IPS DF 4.7 (cell line): ENCODE measurements at regions not wholly inside any gene's neighbourhood (a gene's known extent, or its start where the extent isn't known, plus 50 kb on each side); places are given as distances from the start of the nearest gene placed in this dataset.

Source experiments
- DNase-seq: peaks from one replicate; pipeline ENCODE4 v3.0.0-alpha.2; 2013; ENCODE audit warnings: low spot score; ENCODE audit errors: extremely low read depth

GRCh38 chr4:126291886-126292285 lies 977.1 kb downstream of the FAT4 start:
- DNase-seq: no peak

GRCh38 chr4:126298271-126298670 lies 983.5 kb downstream of the FAT4 start:
- DNase-seq: no peak

- no peak for DNase-seq
Observed at GRCh38 chr4:126306152-126306869, 991.6 kb downstream of the FAT4 start.

GRCh38 chr4:126318376-126318775 lies 1003.6 kb downstream of the FAT4 start:
- DNase-seq: no peak

- no peak for DNase-seq
Observed at GRCh38 chr4:126328914-126329313, 1014.2 kb downstream of the FAT4 start.

GRCh38 chr4:126338548-126338947 lies 1023.8 kb downstream of the FAT4 start:
- no peak for DNase-seq

GRCh38 chr4:126341927-126342326 lies 1027.2 kb downstream of the FAT4 start:
- no peak for DNase-seq

- no peak for DNase-seq
Observed at GRCh38 chr4:126344472-126344871, 1029.7 kb downstream of the FAT4 start.

GRCh38 chr4:126346654-126347053 lies 1031.9 kb downstream of the FAT4 start:
- no peak for DNase-seq

GRCh38 chr4:126354784-126355183 lies 1040.0 kb downstream of the FAT4 start:
- DNase-seq: no peak

GRCh38 chr4:126358041-126358440 lies 1043.3 kb downstream of the FAT4 start:
- no peak for DNase-seq

- no peak for DNase-seq
Observed at GRCh38 chr4:126361287-126361686, 1046.5 kb downstream of the FAT4 start.

- no peak for DNase-seq
Observed at GRCh38 chr4:126364311-126364911, 1049.7 kb downstream of the FAT4 start.

- no peak for DNase-seq
Observed at GRCh38 chr4:126369076-126369475, 1054.3 kb downstream of the FAT4 start.

GRCh38 chr4:126372634-126373033 lies 1057.9 kb downstream of the FAT4 start:
- no peak for DNase-seq

GRCh38 chr4:126375462-126376054 lies 1060.8 kb downstream of the FAT4 start:
- DNase-seq: no peak

GRCh38 chr4:126385954-126386353 lies 1071.2 kb downstream of the FAT4 start:
- DNase-seq: no peak

- no peak for DNase-seq
Observed at GRCh38 chr4:126386512-126386911, 1071.8 kb downstream of the FAT4 start.

- no peak for DNase-seq
Observed at GRCh38 chr4:126395664-126396063, 1080.9 kb downstream of the FAT4 start.

GRCh38 chr4:126396121-126396520 lies 1081.4 kb downstream of the FAT4 start:
- DNase-seq: no peak

- DNase-seq: no peak
Observed at GRCh38 chr4:126396703-126397102, 1081.9 kb downstream of the FAT4 start.

- no peak for DNase-seq
Observed at GRCh38 chr4:126404549-126404948, 1089.8 kb downstream of the FAT4 start.
